CD4-positive, alpha-beta T cell treated with Interleukin-17A for 1 hour (primary cell): ENCODE measurements at regions not wholly inside any gene's neighbourhood (a gene's known extent, or its start where the extent isn't known, plus 50 kb on each side); places are given as distances from the start of the nearest gene placed in this dataset.
"Not testable (repeated sequence)": the region's sequence is repeated elsewhere in the genome, so short reads cannot be mapped to it uniquely, and the experiment has no call there.

ENCODE experiments used
- DNase-seq: peaks from one replicate; pipeline ENCODE4 v3.0.0-alpha.2; 2020

DNA sequence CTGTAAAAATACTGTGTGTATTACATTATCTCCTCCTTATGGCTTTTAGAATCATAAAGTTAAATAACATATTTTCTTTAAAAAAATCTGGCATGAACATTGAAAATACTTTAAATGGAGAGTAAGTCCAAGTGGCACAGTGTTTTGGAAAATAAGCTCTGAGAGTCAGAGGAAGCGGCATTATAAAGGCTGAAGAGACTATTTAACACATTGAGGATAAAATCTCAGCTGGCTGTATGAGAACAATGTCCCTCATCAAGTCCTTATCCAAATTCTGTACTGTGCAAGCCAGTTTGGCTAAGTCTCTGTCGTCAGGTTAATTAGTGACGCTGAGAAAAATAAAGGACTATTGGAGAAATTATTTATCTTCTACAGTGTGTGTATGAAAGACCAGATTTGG is 245.5 kb downstream of the MFSD1 start:
- DNase-seq = no peak

DNA sequence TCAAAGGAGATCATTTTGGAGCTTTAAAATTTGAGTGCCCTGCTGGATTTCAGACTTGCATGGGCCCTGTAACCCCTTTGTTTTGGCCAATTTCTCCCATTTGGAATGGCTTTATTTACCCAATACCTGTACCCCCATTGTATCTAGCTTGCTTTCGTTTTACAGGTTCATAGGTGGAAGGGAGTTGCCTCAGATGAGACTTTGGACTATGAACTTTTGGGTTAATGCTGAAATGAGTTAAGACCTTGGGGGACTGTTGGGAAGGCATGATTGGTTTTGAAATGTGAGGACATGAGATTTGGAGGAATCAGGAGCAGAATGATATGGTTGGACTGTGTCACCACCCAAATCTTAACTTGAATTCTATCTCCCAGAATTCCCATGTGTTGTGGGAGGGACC is 250.6 kb downstream of the MFSD1 start:
- not testable (repeated sequence) for DNase-seq

DNA sequence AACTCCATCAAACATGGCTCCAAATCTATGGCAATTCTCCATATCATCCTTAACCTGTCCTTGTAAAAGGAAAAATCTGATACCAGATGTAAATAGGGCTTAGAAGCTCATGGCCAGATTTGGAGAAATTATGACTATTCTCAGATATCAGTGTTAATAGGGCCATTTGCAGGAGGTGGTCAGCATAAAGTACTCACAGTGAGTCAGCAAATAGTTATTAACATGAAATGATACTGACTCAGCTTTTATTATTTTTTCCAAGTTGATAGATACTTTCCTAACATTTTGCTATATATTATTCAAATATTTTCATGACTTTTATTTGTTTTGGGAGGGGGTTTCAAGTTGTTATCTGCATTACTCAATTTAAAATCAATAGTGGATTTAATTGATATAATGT is 255.8 kb downstream of the MFSD1 start:
- DNase-seq = no peak

DNA sequence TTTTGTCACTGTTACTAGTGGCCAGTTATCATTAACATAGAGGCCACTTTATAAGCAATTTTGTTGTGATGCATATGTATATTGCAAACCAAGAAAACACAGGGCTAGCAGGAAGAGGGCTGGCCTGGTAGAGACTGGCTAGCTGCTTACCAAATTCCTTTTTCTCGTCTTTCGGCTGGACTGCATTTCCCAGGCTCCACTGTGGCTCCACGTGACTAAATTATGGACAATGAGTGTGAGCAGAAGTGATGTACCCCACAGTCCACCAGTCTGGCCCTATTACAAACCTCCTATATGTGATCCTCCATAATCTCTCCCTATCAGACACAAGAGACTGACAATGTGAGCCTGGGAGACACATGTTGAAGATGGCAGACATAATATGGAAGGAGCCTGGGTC is 257.0 kb downstream of the MFSD1 start:
- no peak for DNase-seq

DNA sequence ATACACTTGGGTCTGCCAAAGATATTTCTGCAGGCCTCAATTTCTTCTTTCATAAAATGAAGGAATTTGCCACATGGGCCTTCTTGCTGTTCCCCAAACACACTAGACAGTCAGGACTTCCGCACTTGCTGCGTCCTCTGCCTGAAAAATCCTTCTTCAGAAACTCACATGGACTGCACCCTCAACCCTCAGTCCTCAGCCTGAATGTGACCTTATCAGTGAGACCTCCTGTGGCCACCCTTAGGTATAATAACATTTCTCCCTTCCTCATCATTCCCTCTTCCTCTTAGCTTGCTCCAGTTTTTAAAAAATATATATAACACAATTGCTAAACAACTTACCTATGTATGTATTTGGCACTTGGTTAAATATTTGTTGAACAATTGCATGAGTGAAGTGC is 257.5 kb downstream of the MFSD1 start:
- DNase-seq = no peak

DNA sequence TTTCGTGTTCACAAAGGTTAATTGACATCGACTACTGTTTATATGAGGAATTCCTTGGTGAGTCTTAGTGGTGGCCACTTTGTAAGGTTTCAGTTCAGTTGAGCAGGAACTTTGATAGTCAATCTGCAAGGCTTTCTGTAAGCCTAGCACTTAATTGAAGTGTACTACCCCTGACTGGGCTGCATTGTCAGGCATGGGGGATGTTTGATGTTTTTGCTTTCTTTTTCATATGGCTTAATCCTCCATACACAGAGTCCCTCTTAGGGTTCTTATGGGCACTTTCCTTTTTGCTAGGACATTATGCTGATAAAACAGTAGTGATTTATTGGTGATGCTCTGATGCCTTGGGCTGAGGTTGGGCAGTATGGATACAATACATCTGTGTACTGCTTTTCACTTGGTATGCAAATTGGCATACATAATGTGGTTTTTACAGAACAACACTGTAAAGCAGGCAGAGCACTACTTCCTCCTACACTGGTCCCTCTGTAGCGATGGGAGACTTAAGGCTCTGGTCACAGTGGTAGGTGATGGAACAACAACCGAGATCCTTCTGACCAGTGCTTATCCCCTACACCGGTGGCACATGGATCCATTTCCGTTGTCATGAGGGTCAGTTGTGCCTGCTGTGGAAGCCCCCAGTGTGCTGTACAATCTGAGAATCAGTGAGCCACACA is 261.0 kb downstream of the MFSD1 start:
- no peak for DNase-seq

DNA sequence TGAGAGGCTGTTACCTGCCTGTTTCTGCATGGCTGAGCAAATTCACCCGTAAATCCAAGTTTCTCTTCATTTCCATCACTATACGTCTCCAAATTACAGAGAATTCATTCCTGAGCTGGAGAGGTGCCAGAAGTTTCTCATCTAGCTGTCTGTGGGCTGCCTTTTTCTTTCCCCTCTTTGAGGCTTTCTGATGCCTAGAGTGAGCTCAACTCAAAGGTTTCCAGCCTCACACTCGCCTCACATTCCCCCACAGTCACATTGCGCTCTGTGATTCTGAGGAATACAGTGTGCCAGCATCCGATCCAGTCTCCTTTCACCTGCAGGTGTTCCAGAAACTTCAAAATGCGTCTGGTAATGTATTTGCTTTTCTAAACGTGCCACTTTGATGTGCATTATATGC is 267.2 kb downstream of the MFSD1 start, which contains the start of gene IQCJ:
IQCJ (plus strand) TSS at position 229 of the 400 bp plus-strand sequence.
- no peak for DNase-seq

DNA sequence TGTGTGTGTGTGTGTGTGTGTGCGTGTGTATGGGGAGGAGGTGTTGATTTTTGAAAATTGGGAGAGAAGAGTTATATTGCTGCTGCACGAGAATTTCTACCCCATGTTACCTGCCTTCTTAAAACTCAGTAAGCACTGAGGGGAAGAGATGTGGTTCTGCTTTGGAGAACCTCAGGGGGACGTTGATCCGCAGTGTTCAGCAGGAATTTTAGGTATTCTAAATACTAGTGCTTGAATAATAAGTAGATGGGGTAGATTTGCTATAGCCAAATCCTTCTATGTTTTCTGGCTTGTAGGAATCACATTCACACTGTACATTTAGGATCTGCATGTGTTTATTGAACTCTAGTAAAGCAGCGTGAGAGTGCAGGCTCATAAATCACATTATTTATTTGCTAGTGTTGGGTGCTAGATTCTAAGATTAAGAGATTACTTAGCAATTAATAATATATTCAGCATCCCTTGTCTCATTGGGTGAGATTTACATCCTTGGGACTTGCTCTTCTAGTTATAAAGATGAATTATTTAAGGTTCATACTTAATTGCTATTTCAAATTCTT is 268.1 kb downstream of the MFSD1 start:
- DNase-seq = no peak

DNA sequence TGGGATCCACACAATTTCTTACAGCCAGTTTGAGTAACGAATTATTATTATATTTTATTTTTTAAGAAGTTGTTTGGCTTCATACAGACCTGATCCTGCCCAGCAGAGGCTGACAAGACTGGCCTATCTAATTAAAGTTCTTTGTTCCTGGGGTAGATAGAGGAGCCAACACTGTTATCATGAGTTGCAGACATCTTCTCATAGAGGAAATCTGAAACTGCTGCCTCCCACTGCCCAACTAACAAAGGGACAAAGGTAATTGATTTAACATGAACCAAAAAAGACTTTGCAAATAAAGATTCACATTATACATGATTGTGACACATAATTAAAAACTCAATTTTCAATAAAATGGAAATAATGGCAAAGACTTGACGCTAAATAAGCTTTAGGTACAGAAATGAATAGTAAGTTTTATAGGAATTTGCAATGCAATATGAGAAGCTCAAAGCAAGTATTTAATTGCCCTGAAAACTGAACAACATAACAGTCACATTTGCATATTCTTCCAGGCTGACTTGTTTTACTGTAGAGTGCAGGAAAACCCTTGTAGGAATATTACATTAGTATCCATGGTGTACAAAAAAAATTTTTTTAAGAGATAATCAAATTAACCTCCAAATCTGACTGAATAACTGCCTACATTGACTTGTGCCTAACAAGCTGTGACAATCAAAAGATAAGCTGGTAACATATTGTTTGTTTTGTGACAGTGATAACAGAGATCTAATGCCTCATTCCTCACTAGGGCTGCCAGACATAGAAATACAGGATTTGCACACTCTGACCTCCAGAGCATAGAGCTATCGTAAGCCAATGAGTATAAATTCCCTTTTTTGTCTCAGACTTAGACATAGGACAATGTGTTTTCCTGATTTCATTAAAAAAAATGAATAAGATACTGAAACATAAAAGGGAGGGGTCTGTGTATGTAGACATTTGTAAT is 273.2 kb downstream of the MFSD1 start:
- no peak for DNase-seq

DNA sequence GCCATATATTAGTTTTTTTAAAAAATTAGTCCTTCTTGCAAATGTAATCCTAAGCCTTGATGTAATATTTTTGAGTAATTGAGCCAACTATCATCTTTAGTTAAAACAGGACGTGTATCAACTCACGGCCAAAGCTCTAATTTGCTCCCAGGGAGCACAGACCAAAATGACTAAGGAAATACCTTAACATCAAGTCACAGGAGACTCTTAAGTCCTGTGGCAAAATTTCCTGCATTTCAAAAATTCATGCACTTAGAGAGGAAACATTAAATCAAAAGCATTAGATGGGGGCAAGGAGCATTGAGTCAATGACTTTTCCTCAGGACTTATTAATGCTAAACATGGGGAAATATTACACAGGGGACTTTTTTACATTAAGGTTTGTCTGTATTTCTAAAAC is 276.0 kb downstream of the MFSD1 start:
- no peak for DNase-seq

DNA sequence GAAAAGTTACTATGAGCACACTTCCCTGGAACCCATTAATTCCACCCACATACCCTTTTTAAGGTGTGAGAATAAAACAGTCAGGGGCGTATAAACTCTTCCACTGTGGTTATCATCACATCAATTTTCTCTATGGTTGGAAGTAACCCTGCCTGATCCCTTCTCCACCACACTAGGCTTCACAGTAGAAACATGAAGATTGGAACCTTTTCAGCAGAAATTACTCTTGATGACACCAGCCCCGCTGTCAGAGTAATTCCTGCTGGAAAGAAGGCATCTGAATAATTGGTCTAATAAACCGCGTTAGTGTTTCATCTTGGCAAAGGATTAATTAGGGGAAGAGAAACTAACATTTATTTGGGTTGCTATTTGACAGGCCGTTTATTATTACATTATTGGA is 278.4 kb downstream of the MFSD1 start:
- no peak for DNase-seq

DNA sequence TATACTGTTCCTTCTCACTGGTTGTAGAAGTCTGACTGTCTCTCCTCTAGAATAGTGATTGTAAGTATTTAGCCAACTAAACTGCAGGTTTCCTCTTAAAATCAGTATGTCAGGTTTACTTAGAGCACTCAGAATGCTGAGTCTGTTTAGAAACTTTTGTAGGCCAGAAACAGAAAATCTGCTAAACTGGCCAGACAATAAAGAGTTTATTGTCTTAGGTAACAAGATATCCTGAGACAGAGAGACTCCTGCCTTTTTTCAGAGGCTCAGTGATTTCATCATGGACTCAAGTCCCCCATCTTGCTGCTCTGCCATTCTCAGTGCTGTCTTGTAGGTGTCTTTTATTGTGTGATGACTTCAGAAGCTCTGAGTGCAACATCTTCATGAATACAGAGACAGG is 279.0 kb downstream of the MFSD1 start:
- no peak for DNase-seq

DNA sequence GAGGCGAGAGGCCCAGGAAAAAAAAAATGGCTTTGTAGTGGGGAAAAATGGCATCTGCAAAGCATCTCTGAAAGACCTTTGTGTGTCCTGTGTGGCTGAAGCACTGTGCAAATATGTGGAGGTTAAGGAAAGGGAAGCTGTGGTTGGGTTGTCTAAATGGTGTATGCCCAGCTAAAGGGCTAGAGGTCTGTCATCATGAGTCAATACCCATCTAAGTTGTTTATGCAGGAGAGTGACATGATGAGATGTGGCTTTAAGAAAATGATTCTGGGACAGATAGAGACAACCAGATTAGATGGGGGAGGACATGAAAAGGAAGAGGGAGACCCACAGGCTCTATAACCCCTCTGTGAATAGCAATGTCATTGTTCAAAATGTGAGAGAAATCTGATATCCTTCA is 280.7 kb downstream of the MFSD1 start:
- no peak for DNase-seq

DNA sequence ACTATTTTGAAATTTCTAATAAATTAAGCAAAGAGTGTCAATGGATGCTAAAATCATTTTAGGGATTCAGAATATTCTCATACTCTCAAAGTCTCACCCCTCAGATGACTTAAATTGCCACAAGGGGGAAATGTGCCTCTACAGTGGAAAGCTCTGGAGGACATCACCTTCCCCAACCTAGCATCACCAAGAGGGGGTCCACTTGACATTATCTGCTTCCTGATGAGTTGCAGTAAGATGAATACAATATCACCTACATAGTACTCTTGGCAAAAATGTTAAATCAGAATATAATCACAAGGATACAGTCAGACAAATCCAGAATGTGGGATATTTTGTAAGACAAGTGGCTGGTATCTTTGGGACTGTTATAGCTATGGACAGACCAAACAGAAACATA is 290.1 kb downstream of the MFSD1 start:
- DNase-seq = no peak

DNA sequence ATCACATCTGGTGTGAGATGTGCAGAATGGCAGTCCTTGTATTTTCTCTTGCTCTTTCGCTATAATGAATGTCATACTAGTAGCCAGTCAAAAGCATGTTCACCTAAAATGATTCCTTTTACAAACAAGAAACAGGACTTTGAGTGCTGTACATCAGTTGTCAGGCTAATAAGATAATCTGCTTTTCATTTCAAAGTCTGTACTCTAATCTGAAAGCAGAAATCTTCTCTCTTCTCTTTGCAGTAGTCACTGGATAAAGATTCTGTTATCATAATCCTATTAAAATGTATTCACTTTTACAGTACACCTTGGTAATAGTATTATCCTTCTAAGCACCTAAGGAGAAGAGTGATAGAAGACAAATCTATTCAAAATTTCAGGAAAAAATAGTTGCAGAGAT is 300.1 kb downstream of the MFSD1 start:
- no peak for DNase-seq

DNA sequence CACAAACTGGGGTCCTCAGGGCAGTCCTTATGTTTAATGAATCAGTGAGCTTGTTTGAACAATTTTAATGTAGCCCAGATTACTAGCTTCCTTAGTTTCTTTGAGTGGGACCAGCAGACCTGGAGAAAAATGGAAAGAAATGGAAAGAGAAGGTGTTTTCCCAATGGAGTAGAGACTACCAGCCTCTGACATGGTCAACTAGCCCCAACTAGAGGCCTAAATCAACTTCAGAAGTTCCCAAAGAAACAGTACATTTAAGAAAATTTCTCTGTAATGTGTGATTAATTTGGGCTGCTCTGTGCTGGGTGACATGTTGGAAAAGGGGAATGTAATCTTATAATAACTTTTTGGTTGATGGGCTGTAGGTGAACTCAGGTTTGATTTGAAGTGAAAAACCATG is 310.9 kb downstream of the MFSD1 start:
- DNase-seq = no peak

DNA sequence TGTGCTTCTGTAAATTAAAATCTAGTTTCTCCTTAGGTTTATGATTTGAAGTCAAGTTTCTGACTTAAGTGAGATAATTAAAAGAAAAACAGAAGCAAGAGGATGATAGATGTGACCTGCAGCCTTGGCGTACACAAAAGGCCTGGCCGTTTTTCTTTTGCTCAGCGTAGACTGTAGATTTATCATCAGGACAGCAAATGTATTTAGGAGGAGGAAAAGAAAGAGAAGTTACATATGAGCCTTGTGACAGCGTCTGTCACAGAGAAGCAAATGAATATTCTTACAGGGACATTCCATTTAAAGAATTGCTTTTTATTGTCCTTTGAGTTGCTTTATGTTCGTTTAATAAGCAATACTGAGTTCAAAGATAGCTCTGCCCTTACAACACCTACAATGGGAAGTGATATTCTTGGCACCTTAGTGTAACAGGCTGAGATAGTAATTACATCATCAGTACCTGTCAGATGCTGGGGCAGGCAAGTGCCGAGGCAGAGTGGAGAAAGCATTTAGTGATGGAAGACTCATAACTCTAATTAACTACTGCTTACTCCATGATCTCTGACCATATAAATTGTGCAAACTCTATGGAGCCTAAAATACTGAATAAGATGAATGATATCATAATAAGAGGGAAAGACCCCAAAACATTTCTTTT is 311.5 kb downstream of the MFSD1 start:
- DNase-seq = no peak

DNA sequence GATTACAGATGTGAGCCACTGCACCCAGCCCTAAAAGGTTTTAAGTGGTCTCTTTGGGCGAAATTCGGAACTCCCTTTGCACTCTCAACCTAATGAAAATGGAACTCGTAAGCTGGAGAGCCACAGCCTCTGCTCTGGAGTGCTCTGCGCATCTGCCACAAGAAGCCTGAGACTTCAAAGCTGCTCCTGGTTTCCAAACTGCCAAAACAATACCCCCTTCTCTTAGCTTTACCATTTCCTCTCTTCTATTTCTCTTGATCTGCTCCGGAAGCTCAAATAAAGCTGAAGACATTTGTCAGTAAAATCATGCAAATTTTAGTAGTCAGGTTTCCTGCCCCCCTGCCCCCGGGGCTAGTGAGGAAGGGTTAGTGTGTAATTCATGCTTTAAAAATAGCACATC is 312.7 kb downstream of the MFSD1 start:
- no peak for DNase-seq

DNA sequence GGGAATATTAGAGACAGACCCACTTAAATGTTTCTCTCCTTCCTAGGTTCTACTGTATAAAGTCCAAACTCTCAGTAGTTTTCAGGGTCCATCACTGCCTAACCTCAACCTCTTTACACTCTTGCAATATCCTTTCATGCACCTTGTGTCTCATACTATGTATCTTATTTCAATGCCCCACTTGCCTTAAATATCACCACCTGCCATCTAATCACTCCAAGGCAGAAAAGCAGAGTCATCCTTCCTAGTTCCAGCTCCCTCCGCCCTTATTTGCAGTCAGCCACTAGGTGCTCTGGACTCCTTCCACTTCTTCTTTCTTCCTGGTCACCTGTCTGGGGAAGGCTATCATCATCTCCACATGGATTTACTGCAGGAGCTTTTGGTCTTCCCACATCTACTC is 322.0 kb downstream of the MFSD1 start:
- DNase-seq = no peak

DNA sequence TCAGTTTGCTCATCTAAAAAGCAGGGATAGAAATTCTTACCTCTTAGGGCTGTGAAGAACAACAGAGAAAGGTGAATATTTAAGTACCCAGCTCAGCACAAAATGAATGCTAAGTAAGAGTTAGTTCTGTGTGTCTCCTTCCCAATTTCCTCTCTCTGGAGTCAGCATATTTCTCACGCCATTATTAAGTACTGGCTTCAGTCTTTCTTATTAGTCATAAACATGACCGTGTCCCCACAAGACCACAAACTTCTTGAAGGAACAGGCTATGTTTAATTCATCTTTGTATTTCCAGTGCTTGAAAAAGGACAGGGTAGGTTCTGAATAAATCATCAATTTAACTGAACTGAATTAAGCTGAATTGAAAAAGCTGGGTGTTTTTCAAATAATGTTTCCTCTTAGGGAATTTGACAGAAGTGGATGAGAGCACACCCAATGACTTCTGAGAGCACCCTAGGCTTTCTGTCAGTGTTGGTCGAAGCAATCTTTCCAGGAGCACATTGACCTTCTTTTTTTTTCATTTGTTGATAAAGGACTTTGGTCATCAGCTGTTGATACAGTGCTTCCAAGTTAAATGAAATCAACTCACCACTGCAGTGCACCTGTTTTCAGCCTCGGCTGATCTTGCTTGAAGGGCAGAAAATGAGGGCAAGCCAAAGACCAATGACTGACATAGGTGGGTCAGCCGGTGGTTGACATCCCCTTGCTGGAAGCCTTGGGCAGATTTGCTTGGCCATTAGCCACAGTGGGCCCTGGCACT is 324.6 kb downstream of the MFSD1 start:
- DNase-seq = no peak

DNA sequence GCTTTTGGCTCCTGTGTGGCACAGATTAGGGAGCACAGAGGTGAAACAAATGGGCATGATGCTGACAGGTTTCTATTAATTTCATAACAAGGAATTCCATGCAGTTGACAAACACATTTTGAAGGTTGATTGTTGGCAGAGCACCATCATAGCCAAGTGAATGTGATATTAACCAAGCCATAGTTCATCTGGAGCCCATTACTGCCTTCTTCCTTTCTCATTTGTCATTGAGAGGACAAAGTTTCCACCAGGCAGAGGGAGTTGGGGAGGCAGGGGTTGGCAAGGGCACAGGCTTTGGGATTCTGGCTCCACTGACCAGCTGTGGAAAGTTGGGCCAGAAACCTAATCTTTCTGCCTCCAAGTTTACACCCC is 325.2 kb downstream of the MFSD1 start:
- DNase-seq = no peak

DNA sequence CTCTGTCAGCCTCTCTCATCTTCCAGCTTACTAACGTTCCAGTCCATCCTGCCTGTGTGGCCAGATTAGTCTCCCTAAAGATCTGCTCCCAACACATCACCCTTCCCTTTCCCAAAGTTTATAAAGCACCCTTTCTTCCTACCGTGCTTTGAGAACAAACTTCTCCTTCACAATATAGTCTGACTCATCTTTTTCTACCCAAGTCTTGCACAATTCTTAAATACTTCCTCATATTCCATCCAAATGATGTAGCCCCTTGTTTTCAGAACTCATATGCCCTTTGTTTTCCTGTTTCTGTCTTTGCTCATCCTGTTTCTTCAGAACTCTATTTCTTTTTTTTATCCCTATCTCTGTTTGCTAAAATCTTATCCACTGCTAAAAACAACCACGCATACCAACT is 326.8 kb downstream of the MFSD1 start:
- no peak for DNase-seq

DNA sequence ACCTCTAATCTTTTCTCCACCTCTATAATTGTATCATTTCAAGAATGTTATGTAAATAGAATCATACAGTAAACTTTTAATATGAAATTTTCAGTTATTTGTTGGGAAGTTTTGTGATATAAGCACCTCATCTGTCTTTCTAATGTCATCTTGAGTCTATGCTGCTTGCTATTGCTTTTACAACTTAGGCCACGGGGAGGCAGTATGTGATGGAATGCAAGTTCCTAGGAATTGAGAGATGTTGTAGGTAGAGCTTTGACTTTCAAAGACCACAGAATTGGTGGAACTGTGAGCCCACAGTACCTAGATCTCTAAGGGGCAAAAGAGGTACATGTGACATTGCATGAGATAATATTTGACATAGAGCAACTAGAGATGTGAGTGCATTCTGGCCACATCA is 328.3 kb downstream of the MFSD1 start:
- DNase-seq = no peak
